NCI-H345 (cell line): ENCODE measurements at regions not wholly inside any gene's neighbourhood (a gene's known extent, or its start where the extent isn't known, plus 50 kb on each side); places are given as distances from the start of the nearest gene placed in this dataset.
A peak's percentile ranks its signal among the peaks of the same experiment; 100 is the strongest.
"Not testable (repeated sequence)": the region's sequence is repeated elsewhere in the genome, so short reads cannot be mapped to it uniquely, and the experiment has no call there.

Experiments
- DNase-seq: peaks from one replicate; lab custom pipeline; 2025; lab: John Stamatoyannopoulos, UW

DNA sequence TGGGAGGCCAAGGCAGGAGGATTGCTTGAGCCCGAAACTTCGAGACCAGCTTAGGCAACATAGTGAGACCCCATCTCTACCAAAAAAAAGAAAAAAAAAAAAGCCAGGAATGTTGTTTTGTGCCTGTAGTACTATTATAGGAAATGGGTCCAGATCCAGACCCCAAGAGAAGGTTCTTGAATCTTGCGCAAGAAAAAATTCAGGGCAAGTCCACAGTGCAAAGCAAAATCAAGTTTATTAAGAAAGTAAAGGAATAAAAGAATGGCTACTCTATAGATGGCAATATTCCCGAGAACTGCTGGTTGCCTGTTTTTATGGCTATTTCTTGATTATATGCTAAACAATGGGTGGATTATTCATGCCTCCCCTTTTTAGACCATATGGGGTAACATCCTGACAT, 51.2 kb upstream of the RDX start:
- no peak for DNase-seq

DNA sequence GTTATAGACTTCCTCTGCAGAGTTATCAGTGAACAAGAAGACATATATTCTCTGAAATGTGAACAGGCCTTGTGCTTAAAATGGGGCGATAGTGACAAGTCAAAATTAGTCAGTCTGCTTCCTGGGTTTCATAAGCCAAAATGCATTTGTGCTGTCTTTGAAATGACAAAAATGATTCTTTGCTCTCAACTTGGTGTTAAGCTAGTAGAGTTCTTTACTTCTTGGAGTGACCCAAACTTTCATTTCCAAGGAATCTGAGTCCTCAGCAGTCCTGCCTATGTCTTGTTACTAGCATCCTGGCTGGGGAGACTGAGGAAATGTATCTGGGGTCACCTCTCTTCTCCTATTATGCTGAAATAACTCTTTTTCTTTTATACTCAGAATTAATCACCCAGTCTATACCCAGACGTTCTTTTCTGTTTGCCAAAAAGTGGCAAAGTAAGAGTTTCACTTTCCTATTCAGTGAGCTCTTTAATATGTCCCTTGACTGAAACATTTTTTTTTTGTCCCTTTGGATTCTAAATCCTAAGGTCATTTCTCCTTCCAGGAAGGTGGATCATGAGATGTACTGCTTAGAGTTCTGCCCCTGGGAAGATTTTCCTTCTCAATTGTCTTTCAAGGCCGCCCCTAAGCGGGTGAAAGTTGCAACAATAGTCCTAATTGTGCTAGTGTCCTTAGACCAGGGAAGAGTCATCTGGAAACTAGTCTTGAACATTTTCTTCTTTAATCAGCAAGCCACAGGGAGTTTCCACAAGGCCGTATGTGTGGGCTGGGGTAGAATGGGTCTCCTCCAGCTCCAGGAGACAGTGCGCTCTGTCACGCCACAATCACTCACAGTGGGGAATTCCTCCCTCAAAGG, 53.0 kb upstream of the RDX start:
- DNase-seq = no peak

- not testable (repeated sequence) for DNase-seq
Observed at GRCh38 chr11:110349997-110350383, 53.6 kb upstream of the RDX start.

DNA sequence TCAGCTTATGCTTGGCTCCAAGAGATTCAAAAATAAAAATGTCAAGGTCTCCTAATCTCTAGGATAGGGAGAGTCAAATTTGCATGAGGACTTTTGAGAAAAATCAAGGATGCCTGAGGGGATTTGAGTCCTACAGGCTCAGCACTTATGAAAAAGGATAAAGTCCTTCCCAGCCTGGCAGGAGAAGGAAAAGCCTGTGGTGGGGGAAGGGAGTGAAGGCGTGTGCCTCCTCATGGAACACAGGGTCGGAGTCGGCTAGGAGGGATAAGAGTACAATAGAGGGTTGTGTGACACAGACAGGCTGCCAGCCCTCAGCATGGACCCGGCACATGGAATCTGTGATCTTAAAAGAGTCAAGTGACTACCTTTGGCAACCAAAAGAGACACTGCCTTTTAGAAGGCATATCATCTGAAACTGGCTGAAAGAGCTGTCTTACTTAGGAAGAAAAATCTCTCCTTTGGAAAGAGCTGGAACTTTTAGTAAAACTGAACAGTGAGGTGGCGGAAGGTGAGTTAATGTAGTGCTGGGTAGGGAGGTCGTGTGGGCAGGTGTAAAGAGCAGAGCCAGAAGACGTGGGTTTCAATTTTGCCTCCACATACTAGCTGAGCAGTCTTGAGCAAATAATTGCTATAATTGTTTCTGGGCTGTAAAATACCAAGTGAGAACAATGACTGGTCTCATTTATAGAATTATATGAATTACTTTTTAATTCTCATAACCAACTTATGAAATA, 58.8 kb upstream of the RDX start:
- DNase-seq = no peak

GRCh38 chr11:110356762-110357671, 60.6 kb upstream of the RDX start:
- DNase-seq = no peak

DNA sequence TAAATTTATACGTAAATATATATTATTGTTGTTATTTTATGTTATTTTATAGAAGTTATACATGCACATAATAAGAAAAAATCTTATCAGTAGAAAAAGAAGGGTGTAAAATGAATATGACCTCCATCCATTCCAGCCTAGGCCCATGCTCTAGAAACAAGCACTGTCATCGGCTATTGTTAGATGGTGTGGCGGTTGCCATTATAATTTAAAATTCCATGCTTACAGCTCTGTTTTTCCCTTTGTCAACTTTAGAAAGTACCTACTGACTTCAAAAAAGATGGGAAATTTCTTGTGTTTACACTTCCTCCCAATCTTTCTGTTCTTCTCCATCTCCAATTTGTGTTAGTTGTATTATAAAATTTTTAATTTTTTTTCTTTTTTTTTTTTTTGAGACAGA, 61.9 kb upstream of the RDX start:
- no peak for DNase-seq

DNA sequence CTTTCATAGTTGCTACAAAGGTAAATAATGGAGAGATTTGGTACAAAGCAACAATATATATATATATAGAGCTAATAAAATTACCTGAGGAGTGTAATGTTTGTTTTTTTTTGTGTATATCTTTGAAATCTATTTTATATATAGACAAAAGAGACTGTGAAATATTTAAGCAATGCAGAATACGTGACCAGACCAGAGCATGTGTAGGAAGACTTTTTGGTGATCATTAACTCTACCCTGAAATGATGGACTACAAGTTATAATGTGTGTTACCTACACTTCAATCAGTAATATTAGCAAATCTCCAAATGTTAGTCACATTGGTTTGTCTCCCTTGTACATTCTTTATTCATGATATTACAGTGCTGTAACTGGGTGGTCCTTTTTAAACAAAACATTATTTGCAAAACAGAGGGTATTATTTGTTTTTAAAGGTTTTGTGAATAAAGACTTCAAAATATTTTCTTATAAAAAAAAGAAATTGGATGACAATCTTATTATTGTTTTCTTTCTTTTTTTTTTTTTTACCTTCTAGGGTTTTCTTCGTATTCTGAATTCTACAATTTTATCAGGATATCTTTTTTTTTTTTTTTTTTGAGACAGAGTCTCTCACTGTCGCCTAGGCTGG, 64.5 kb upstream of the RDX start:
- DNase-seq = not testable (repeated sequence)

- DNase-seq = peak; percentile 25
Observed at GRCh38 chr11:110362971-110363509, 66.6 kb upstream of the RDX start.

GRCh38 chr11:110366291-110366690, 63.5 kb upstream of the FDX1 start:
- peak; percentile 18 for DNase-seq

GRCh38 chr11:110367571-110367970, 62.2 kb upstream of the FDX1 start:
- DNase-seq = peak; percentile 1

GRCh38 chr11:110371084-110371483, 58.7 kb upstream of the FDX1 start:
- DNase-seq = no peak

GRCh38 chr11:110373051-110373702, 56.6 kb upstream of the FDX1 start:
- DNase-seq = no peak

DNA sequence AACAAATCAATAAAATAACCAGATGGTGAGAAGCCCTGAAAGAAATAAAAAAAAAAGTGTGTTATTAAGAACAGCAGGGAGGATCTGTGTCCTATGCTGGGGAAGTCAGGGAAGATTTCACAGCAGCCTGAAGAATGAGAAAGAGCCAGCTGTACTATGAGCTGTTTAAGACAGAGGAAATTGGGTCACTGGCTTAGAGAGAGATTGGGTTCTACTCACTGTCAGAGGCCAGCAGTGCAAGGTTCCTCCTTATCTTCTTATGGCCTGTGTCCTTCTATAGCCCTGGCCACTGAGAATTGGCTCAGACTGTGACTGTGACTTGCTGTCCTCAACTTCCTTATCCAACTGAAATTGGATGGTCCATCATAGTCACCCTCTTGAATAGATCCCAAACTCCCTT, 54.8 kb upstream of the FDX1 start:
- DNase-seq = no peak

- DNase-seq = no peak
Observed at GRCh38 chr11:110375351-110375750, 54.4 kb upstream of the FDX1 start.

GRCh38 chr11:110376021-110376420, 53.7 kb upstream of the FDX1 start:
- DNase-seq = no peak

DNA sequence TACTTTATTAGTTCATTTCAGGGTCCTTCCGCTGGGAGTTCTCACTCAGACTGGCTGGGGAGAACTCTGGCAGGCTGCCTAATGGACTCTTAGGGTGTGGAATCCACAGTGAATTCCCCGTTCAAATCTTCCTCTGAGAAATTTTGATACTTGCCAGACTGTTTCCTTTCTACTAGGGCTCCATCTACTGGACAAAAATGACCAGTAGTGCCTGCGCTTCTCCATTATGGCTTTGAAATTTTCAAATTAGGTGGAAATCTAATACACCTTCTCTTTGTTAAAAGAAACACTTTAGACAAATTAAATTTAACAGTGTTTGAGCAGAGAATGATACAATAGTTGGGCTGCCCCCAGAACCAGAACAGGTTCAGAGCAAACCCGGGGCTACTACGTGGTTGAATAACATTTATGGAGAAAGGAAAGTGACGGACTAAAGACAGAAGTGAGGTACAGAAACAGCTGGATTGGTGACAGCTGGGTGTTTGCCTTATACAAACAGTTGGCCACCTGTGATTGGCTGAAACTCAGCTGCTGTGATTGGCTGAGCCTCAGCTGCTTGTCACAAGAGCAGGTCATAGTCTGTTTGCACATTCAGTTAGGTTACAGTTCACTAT, 52.9 kb upstream of the FDX1 start:
- DNase-seq = peak; percentile 84

DNA sequence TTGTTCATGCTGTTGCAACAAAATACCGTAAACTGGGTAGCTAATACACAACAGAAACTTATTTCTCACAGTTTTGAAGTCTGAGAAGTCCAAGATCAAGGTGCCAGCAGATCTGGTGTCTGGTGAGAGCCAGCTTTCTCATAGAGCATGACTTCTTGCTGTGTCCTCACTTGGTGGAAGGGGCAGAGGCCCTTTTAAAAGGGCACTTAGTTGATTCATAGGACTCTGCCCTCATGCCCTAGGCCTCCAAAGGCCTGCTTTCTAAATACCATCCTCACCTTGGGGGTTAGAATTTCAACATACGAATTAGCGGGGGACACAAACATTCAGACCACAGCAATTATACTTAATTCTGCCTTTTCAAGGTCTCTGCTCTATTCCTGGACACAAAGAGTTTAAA, 52.3 kb upstream of the FDX1 start:
- no peak for DNase-seq

- DNase-seq = no peak
Observed at GRCh38 chr11:110379261-110379660, 50.5 kb upstream of the FDX1 start.

DNA sequence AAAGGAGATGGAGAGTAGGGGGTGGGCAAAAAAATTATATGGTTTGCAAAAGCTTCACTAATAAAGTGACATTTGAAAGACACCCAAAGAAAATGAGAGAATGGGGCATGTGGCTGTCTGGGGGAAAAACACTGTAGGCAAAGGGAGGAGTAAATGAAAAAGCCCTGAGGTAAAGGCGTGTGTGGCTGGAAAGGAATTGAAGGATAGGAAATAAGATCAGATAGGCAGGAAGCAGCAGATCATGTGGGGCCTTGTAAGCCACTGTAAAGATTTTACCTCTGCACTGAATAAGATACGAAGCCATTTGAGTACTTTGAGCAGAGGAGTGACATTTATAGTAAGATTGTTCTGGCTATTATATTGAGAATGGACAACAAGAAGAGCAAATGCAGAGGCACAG, 49.8 kb upstream of the FDX1 start:
- DNase-seq = no peak
